ENCODE measurements at regions not wholly inside any gene's neighbourhood (a gene's known extent, or its start where the extent isn't known, plus 50 kb on each side); places are given as distances from the start of the nearest gene placed in this dataset.

- no peak for DNase-seq (ENCODE audit: low spot score)
These were observed 66.7 kb upstream of the FOXF1 start for GRCh38 chr16:86443508-86444147.

- DNase-seq (ENCODE audit: low spot score): peak; percentile 25
These were observed 66.1 kb upstream of the FOXF1 start for GRCh38 chr16:86444261-86444660.

GRCh38 chr16:86444661-86445060, 65.7 kb upstream of the FOXF1 start:
- DNase-seq (ENCODE audit: low spot score): no peak

GRCh38 chr16:86446279-86446678, 64.0 kb upstream of the FOXF1 start:
- DNase-seq (ENCODE audit: low spot score): no peak

- DNase-seq (ENCODE audit: low spot score): no peak
These were observed 63.1 kb upstream of the FOXF1 start for GRCh38 chr16:86447228-86447627.

- DNase-seq (ENCODE audit: low spot score): no peak
These were observed 61.9 kb upstream of the FOXF1 start for GRCh38 chr16:86448306-86448890.

- no peak for DNase-seq (ENCODE audit: low spot score)
These were observed 60.8 kb upstream of the FOXF1 start for GRCh38 chr16:86449446-86450095.

GRCh38 chr16:86450691-86451090, 59.6 kb upstream of the FOXF1 start:
- DNase-seq (ENCODE audit: low spot score): no peak

GRCh38 chr16:86452451-86452850, 57.9 kb upstream of the FOXF1 start:
- DNase-seq (ENCODE audit: low spot score): no peak

- no peak for DNase-seq (ENCODE audit: low spot score)
These were observed 55.2 kb upstream of the FOXF1 start for GRCh38 chr16:86455116-86455515.

GRCh38 chr16:86455640-86456039, 54.7 kb upstream of the FOXF1 start:
- no peak for DNase-seq (ENCODE audit: low spot score)

- DNase-seq (ENCODE audit: low spot score): no peak
These were observed 52.7 kb upstream of the FOXF1 start for GRCh38 chr16:86457501-86458148.

GRCh38 chr16:86458149-86458777, 52.1 kb upstream of the FOXF1 start:
- DNase-seq (ENCODE audit: low spot score): no peak

- no peak for DNase-seq (ENCODE audit: low spot score)
These were observed 51.1 kb upstream of the FOXF1 start for GRCh38 chr16:86459266-86459665.
